Activated CD4-positive, alpha-beta T cell treated with anti-CD3 and anti-CD28 coated beads, Interleukin-2, amount 10 ng/mL, durations not matched to agents 24 days and 14 days (primary cell): ENCODE measurements at regions not wholly inside any gene's neighbourhood (a gene's known extent, or its start where the extent isn't known, plus 50 kb on each side); places are given as distances from the start of the nearest gene placed in this dataset.

Source experiments
- DNase-seq: peaks from one replicate; pipeline ENCODE4 v3.0.0; 2022
- H3K27ac Mint-ChIP-seq: one replicate; pipeline ENCODE4 v1.8.0; 2022; ENCODE audit warnings: mild to moderate bottlenecking, mixed read lengths
- H3K27me3 Mint-ChIP-seq: one replicate; pipeline ENCODE4 v1.8.0; 2022; ENCODE audit warnings: mixed read lengths
- H3K36me3 Mint-ChIP-seq: one replicate; pipeline ENCODE4 v1.8.0; 2022; ENCODE audit warnings: low read depth, mild to moderate bottlenecking, mixed read lengths
- H3K4me1 Mint-ChIP-seq: one replicate; pipeline ENCODE4 v1.8.0; 2021; ENCODE audit warnings: mixed read lengths
- H3K4me3 Mint-ChIP-seq: one replicate; pipeline ENCODE4 v1.8.0; 2022; ENCODE audit warnings: mild to moderate bottlenecking, moderate library complexity, mixed read lengths
- H3K9me3 Mint-ChIP-seq: one replicate; pipeline ENCODE4 v1.8.0; 2021; ENCODE audit warnings: mixed read lengths
- intact Hi-C: fragments of 100-400 bp; cut with micrococcal nuclease; formaldehyde crosslinking; loops from one replicate; pipeline ENCODE4 v1.15.1; 2023

GRCh38 chr16:87183647-87184046 lies 133.5 kb downstream of the C16orf95 start:
- Mint-ChIP-seq H3K4me3 (no peak overlapping the region), H3K36me3 (peaks cover 6% of the 10 kb centered on the region), H3K9me3 (peaks cover 16% of the 10 kb centered on the region), H3K4me1 (no peaks in the 10 kb centered on the region), H3K27ac (no peak overlapping the region), H3K27me3 (no peaks in the 10 kb centered on the region)
- no peak for DNase-seq
- intact Hi-C loops = no loop called here

- Mint-ChIP-seq H3K4me1 (no peaks in the 10 kb centered on the region), H3K27ac (no peak overlapping the region), H3K4me3 (no peak overlapping the region), H3K9me3 (peaks cover 16% of the 10 kb centered on the region), H3K27me3 (no peaks in the 10 kb centered on the region), H3K36me3 (peaks cover 6% of the 10 kb centered on the region)
- intact Hi-C loops = no loop called here
- no peak for DNase-seq
Measured at GRCh38 chr16:87185308-87185707, 131.9 kb downstream of the C16orf95 start.

- DNase-seq = no peak
- intact Hi-C loops = no loop called here
- H3K36me3 Mint-ChIP-seq = peaks cover 6% of the 10 kb centered on the region
- no peak overlapping the region for H3K4me3 Mint-ChIP-seq
- no peak overlapping the region for H3K27ac Mint-ChIP-seq
- no peaks in the 10 kb centered on the region for H3K27me3 Mint-ChIP-seq
- peaks cover 16% of the 10 kb centered on the region for H3K9me3 Mint-ChIP-seq
- H3K4me1 Mint-ChIP-seq = no peaks in the 10 kb centered on the region
Measured at GRCh38 chr16:87185983-87186382, 131.2 kb downstream of the C16orf95 start.

- no peak for DNase-seq
- no peak overlapping the region for H3K4me3 Mint-ChIP-seq
- peaks cover 16% of the 10 kb centered on the region for H3K9me3 Mint-ChIP-seq
- intact Hi-C loops = no loop called here
- no peak overlapping the region for H3K27ac Mint-ChIP-seq
- H3K36me3 Mint-ChIP-seq = peaks cover 6% of the 10 kb centered on the region
- H3K27me3 Mint-ChIP-seq = no peaks in the 10 kb centered on the region
- H3K4me1 Mint-ChIP-seq = no peaks in the 10 kb centered on the region
Measured at GRCh38 chr16:87186446-87186845, 130.7 kb downstream of the C16orf95 start.

DNA sequence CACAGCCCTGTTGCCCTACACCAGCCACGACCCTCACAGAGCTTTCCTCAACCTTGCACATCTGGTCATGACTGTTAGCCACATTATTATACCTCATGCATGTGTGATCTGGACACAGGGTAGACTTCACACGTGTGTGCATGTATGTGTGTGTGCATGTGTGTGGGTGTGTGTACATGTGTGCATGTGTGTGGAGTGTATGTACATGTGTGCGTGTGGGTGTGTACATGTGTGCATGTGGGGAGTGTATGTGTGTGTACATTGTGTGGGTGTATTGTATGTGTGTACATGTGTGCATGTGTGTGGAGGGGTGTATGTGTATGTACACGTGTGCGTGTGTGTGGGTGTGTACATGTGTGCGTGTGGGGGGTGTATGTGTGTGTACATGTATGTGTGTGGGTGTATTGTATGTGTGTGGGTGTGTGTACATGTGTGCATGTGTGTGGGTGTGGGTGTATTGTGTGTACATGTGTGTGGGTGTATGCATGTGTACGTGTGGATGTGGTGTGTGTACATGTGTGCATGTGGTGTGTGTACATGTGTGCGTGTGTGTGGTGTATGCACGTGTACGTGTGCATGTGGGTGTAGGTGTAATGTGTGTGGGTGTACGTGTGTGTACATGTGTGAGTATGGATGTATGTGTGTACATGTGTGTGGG lies 130.2 kb downstream of the C16orf95 start:
- Mint-ChIP-seq H3K27me3 (no peaks in the 10 kb centered on the region), H3K4me1 (no peaks in the 10 kb centered on the region), H3K36me3 (peaks cover 6% of the 10 kb centered on the region), H3K27ac (no peak overlapping the region), H3K4me3 (no peak overlapping the region), H3K9me3 (peaks cover 16% of the 10 kb centered on the region)
- intact Hi-C loops = no loop called here
- no peak for DNase-seq

- no peak overlapping the region for H3K27ac Mint-ChIP-seq
- H3K36me3 Mint-ChIP-seq = peaks cover 6% of the 10 kb centered on the region
- no peaks in the 10 kb centered on the region for H3K4me1 Mint-ChIP-seq
- no peaks in the 10 kb centered on the region for H3K27me3 Mint-ChIP-seq
- no peak overlapping the region for H3K4me3 Mint-ChIP-seq
- no peak for DNase-seq
- peaks cover 16% of the 10 kb centered on the region for H3K9me3 Mint-ChIP-seq
- intact Hi-C loops = no loop called here
Measured at GRCh38 chr16:87188104-87188503, 129.1 kb downstream of the C16orf95 start.

- no peak for DNase-seq
- Mint-ChIP-seq H3K27ac (no peak overlapping the region), H3K4me1 (no peaks in the 10 kb centered on the region), H3K9me3 (peaks cover 16% of the 10 kb centered on the region), H3K4me3 (no peak overlapping the region), H3K36me3 (peaks cover 6% of the 10 kb centered on the region), H3K27me3 (no peaks in the 10 kb centered on the region)
- intact Hi-C loops = no loop called here
Measured at GRCh38 chr16:87189426-87189825, 127.8 kb downstream of the C16orf95 start.

GRCh38 chr16:87190288-87191230 lies 126.6 kb downstream of the C16orf95 start:
- DNase-seq = no peak
- peaks cover 16% of the 10 kb centered on the region for H3K9me3 Mint-ChIP-seq
- H3K27ac Mint-ChIP-seq = no peak overlapping the region
- H3K36me3 Mint-ChIP-seq = peaks cover 6% of the 10 kb centered on the region
- H3K4me3 Mint-ChIP-seq = no peak overlapping the region
- no peaks in the 10 kb centered on the region for H3K4me1 Mint-ChIP-seq
- intact Hi-C loops = no loop called here
- H3K27me3 Mint-ChIP-seq = no peaks in the 10 kb centered on the region

- Mint-ChIP-seq H3K36me3 (no peaks in the 10 kb centered on the region), H3K4me1 (no peaks in the 10 kb centered on the region), H3K27ac (no peak overlapping the region), H3K9me3 (peaks cover 8% of the 10 kb centered on the region), H3K27me3 (no peaks in the 10 kb centered on the region), H3K4me3 (no peak overlapping the region)
- DNase-seq = no peak
- intact Hi-C loops = no loop called here
Measured at GRCh38 chr16:87192452-87193073, 124.6 kb downstream of the C16orf95 start.

GRCh38 chr16:87194172-87194571 lies 123.0 kb downstream of the C16orf95 start:
- no peak overlapping the region for H3K4me3 Mint-ChIP-seq
- DNase-seq = no peak
- H3K27me3 Mint-ChIP-seq = no peaks in the 10 kb centered on the region
- no peaks in the 10 kb centered on the region for H3K36me3 Mint-ChIP-seq
- H3K4me1 Mint-ChIP-seq = no peaks in the 10 kb centered on the region
- H3K27ac Mint-ChIP-seq = no peak overlapping the region
- intact Hi-C loops = no loop called here
- H3K9me3 Mint-ChIP-seq = no peaks in the 10 kb centered on the region

DNA sequence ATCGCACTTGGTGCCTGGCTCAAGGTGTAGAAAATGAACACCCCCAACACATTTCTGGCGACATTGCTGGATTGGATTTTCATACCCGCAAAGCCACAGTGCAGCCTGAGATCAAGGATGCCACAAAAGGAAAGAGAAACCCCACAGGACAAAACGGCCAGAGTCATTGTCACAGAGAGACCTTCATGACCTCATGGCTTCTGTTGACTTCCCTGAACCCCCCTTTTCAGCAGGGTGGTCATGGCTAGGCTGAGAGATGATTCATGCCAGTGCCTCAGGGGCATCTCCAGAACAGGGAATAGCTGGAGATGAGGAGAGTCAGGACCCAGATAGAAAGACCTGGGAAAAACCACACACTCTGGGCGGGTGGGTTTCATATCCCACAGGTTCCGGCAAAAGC lies 122.0 kb downstream of the C16orf95 start:
- Mint-ChIP-seq H3K4me1 (no peaks in the 10 kb centered on the region), H3K9me3 (no peaks in the 10 kb centered on the region), H3K27me3 (no peaks in the 10 kb centered on the region), H3K36me3 (no peaks in the 10 kb centered on the region), H3K4me3 (no peak overlapping the region), H3K27ac (no peak overlapping the region)
- DNase-seq = no peak
- intact Hi-C loops = no loop called here

DNA sequence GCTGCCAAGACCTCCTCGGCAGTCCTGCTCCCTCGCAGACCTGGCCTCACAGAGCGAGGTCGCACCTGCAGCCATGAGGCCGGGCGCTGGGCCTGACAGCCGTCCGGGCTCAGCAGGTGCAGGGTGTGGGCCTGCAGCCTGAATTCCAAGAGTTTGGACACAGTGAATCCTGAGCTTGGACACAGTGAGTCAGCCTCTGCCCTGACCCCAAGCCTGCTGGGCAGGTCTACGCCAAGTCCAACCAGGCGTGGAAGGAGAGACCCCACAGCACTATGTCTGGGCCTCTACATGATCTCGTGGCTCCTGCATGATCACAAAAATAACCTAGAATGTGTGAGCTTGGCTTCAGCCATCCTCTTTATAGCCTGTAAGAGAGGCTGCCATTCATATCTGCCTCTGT lies 121.0 kb downstream of the C16orf95 start:
- intact Hi-C loops = no loop called here
- DNase-seq = no peak
- H3K4me3 Mint-ChIP-seq = no peak overlapping the region
- no peaks in the 10 kb centered on the region for H3K4me1 Mint-ChIP-seq
- H3K9me3 Mint-ChIP-seq = no peaks in the 10 kb centered on the region
- no peaks in the 10 kb centered on the region for H3K36me3 Mint-ChIP-seq
- H3K27me3 Mint-ChIP-seq = no peaks in the 10 kb centered on the region
- no peak overlapping the region for H3K27ac Mint-ChIP-seq

GRCh38 chr16:87196661-87197060 lies 120.5 kb downstream of the C16orf95 start:
- intact Hi-C loops = no loop called here
- Mint-ChIP-seq H3K9me3 (no peaks in the 10 kb centered on the region), H3K4me3 (no peak overlapping the region), H3K4me1 (no peaks in the 10 kb centered on the region), H3K36me3 (no peaks in the 10 kb centered on the region), H3K27ac (no peak overlapping the region), H3K27me3 (no peaks in the 10 kb centered on the region)
- DNase-seq = no peak

GRCh38 chr16:87198328-87198832 lies 118.8 kb downstream of the C16orf95 start:
- Mint-ChIP-seq H3K9me3 (no peaks in the 10 kb centered on the region), H3K4me3 (no peak overlapping the region), H3K27me3 (no peaks in the 10 kb centered on the region), H3K36me3 (no peaks in the 10 kb centered on the region), H3K4me1 (peaks cover 2% of the 10 kb centered on the region), H3K27ac (no peak overlapping the region)
- no peak for DNase-seq
- intact Hi-C loops = no loop called here
